ENCODE measurements at regions not wholly inside any gene's neighbourhood (a gene's known extent, or its start where the extent isn't known, plus 50 kb on each side); places are given as distances from the start of the nearest gene placed in this dataset.
"Not testable (repeated sequence)": the region's sequence is repeated elsewhere in the genome, so short reads cannot be mapped to it uniquely, and the experiment has no call there.

DNA sequence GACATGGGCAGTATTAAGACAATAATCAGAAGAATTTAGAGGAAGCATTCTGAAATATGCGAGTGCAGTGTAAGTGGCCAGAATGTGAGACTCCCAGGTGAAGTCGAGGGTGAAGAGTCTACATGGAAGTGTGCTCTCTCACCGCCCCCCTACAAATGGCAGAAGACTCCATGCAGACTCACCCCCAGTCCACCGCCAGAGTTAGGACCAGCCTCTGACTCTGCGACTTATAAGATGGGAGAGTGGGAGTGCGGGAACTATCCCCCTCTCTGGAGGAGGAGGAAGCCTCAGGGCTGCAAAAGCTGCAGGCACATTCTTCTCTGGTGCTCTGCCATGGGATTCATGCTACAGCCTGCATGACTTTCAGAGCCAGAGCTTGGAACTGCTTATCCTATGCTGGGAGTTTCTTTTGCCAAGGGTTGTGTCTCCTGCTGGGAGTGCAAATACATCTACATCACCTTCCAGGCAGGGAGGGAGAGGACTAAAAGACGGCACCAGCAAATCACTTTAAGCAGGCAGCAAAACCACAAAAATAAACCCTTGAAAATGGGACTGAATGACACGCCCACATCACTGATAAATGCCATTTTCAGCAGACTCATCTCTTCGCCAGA lies 206.7 kb upstream of the SULF2 start:
- H3K36me3 Mint-ChIP-seq (ENCODE audit: low read depth), result no peaks in the 10 kb centered on the region
- H3K27ac Mint-ChIP-seq, result no peak overlapping the region
- H3K9me3 Mint-ChIP-seq, result no peaks in the 10 kb centered on the region
- no peak overlapping the region for H3K4me3 Mint-ChIP-seq
- peaks cover 14% of the 10 kb centered on the region for H3K27me3 Mint-ChIP-seq
- H3K4me1 Mint-ChIP-seq (ENCODE audit: low read depth), result no peaks in the 10 kb centered on the region

DNA sequence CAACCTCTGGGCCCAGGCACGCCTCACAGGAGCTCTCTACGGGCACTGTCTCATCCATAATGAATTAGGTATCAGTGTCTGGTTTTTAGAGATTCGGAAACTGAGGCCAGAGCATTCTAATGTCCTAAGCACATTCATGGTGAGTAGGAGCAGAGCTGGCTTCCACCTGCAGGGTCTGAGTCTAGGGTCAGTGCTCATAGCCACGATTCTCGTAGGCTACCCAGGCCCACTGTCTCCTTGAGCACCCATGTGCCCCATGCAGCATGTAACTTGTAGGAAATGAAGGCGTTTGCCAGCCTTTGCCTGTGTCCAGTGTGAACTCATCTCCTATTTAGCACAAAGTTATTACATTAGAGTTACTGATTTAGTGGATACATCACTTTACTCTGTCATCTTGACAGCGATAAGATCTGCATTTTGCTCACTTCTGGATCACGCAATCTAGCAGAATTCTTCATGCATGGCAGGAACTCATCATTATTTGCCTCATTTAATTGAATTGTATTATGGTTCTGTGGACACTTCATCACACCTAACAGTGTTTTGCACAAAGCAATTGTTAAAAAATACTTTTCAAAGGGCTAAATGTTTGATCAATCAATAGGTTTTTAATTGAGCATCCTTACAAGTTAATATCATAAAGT lies 205.3 kb upstream of the SULF2 start:
- H3K4me3 Mint-ChIP-seq, result no peak overlapping the region
- no peaks in the 10 kb centered on the region for H3K9me3 Mint-ChIP-seq
- H3K36me3 Mint-ChIP-seq (ENCODE audit: low read depth), result no peaks in the 10 kb centered on the region
- no peak overlapping the region for H3K27ac Mint-ChIP-seq
- H3K27me3 Mint-ChIP-seq, result peaks cover 14% of the 10 kb centered on the region
- H3K4me1 Mint-ChIP-seq (ENCODE audit: low read depth), result no peaks in the 10 kb centered on the region

DNA sequence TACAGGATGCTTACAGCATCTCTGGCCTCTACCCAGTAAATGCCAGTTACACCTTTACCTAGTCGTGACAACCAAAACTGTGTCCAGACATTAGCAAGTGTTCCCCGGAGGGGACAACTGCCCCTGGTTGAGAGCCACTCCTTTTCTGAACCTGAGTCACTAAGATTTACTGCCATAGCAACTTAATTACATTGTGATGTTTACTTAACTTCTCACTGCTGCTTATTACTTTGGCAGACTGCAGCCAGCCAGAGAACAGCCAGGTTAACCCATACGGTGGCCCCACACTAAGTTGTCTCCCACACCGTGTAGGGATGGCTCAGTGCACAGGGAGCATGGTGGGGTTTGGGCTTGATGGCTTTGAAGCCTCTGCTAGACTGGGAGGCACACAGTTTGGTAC lies 204.7 kb upstream of the SULF2 start:
- Mint-ChIP-seq H3K27me3 (peaks cover 11% of the 10 kb centered on the region), H3K4me1 (ENCODE audit: low read depth) (no peaks in the 10 kb centered on the region), H3K9me3 (no peaks in the 10 kb centered on the region), H3K27ac (no peak overlapping the region), H3K36me3 (ENCODE audit: low read depth) (no peaks in the 10 kb centered on the region), H3K4me3 (no peak overlapping the region)

DNA sequence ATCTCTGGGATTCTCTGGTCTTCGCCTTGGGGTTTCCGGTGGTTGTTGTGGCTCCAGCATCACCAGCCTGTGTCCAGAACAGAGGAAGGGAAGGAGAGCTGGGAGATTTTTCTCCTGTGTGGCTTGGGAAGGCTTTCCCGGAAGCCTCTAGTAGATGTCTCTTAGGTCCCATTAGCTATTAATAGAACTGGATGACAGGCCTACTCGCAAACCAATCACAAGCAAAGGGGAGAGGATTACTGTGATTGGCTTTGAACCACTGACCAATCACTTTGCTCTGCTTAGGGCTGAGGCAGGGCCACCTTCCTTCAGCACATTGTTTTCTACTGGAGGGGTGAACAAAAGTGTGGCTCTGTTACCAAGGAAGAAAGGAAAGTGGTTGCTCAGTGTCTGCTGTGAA lies 203.4 kb upstream of the SULF2 start:
- Mint-ChIP-seq H3K27ac (no peak overlapping the region), H3K36me3 (ENCODE audit: low read depth) (no peaks in the 10 kb centered on the region), H3K4me1 (ENCODE audit: low read depth) (no peaks in the 10 kb centered on the region), H3K27me3 (peaks cover 4% of the 10 kb centered on the region), H3K4me3 (no peak overlapping the region), H3K9me3 (no peaks in the 10 kb centered on the region)

DNA sequence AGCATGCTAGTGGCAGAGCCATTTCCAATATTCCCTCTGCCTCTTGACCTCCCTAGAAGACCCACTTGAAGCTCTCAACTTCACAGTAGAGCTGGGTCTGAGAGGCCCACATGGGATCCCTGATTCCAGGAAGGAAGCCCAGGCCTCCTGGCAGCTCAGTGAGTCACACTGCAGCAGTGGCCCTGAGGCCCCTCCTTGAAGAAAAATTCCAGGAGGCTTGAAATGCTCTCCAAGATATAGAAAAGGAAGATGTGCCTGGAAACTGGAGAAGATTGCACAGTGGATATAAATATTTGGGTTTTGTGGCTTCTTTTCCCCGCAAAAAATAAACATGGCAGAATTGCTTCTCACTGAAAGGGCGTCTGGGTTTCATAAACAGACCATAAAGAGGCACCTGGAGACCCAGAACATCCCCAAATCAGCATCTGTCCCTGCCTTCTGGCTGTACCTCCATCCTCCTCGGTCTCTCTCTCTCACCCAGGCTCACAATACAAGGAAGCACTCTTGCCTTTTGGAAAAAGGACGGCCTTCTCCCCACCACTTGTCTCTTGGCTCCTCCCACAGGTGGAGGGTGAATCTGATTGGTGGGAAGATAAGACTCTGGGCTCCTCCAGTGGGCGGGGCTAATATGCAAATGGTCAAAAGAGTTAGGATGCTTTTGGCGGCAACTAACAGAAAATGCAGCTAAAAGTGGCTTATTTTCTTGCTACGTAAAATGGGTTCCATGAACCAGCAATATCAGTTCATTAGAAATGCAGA lies 200.0 kb upstream of the SULF2 start:
- H3K36me3 Mint-ChIP-seq (ENCODE audit: low read depth), result no peaks in the 10 kb centered on the region
- H3K27ac Mint-ChIP-seq, result no peak overlapping the region
- no peaks in the 10 kb centered on the region for H3K4me1 Mint-ChIP-seq (ENCODE audit: low read depth)
- no peaks in the 10 kb centered on the region for H3K27me3 Mint-ChIP-seq
- no peak overlapping the region for H3K4me3 Mint-ChIP-seq
- H3K9me3 Mint-ChIP-seq, result no peaks in the 10 kb centered on the region

DNA sequence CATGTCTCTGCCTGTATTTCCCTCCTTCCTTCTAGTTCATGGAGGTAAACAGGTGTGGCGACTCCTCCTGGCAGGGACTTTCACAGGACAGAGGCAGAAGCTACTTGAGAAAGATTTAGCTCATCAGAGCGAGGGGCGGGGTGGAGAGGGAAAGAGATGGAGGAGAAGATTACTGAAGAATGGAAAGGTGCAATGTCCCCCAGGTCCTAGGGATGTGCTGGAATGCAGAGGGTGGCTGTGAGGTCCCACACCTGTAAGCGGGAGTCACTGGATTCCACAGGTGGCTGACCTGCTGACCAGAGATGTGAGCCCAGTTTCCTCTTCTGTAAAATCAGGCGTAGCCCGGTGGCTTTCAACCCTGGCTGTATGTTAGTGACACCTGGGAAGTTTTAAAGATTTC lies 199.2 kb upstream of the SULF2 start:
- Mint-ChIP-seq H3K4me3 (no peak overlapping the region), H3K4me1 (ENCODE audit: low read depth) (no peaks in the 10 kb centered on the region), H3K27me3 (no peaks in the 10 kb centered on the region), H3K9me3 (no peaks in the 10 kb centered on the region), H3K27ac (no peak overlapping the region), H3K36me3 (ENCODE audit: low read depth) (no peaks in the 10 kb centered on the region)

DNA sequence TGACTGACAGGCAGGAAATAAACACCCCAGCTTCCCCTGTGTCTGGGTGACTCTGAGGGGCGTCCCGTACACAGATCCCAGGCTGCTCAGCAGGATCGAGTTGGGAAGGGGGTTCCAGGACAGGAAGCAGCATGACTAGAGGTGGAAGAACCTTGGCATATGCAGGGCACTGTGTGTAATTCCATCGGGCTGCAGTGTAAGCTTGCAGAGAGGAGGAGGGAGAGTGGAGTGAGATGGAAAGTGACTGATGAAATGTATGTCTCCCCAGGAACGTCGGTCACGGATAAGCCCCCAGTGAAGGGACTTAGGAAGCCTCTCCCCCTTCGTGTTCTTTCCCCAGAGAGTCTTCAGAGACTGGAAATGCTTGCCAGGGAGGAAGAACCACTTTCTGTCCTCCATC lies 198.4 kb upstream of the SULF2 start:
- H3K4me3 Mint-ChIP-seq, H3K9me3 Mint-ChIP-seq, H3K27ac Mint-ChIP-seq: not testable (repeated sequence)

DNA sequence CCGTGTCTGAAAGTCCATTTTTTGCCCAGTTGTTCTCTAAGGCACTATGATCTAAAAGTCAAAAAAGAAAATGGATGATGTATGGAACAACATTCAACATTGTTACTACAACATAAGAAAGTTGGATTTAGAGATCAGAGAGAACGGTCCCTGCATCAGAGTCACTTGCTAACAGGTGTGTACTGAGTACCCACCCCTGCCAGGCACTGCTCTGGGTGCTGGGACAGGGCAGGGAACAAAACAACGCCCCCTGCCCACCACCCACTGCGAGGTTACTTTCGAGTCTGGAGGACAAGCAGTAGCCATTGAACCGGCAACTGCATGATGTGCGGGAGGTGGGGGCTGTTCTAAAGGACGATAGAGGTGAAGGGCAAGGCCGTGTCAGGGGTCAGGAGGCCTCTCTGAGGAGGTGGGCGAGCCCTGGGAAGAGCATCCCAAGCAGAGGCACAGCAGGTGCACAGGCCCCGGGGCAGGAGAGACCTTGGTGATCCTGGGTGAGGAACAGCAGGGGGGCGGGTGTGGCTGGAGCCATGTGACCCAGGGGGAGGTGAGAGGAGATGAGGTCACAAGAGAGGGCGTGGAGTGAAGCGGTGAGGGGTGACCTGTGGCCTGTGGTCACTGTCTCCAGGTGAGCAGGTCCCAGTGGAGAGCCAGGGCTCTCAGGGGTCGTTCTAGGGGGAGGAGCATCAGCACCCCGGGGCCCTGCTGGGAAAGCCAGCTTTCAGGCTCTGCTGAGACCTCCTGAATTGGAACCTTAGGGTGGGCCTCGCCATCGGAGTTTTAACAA lies 197.5 kb upstream of the SULF2 start:
- no peaks in the 10 kb centered on the region for H3K9me3 Mint-ChIP-seq
- peaks cover 5% of the 10 kb centered on the region for H3K27me3 Mint-ChIP-seq
- no peaks in the 10 kb centered on the region for H3K36me3 Mint-ChIP-seq (ENCODE audit: low read depth)
- H3K27ac Mint-ChIP-seq, result no peak overlapping the region
- peaks cover 4% of the 10 kb centered on the region for H3K4me1 Mint-ChIP-seq (ENCODE audit: low read depth)
- no peak overlapping the region for H3K4me3 Mint-ChIP-seq

More for the DNA sequence above, 198.4 kb upstream of the SULF2 start:
- not testable (repeated sequence) for H3K36me3 Mint-ChIP-seq (ENCODE audit: low read depth); H3K27me3 Mint-ChIP-seq; H3K4me1 Mint-ChIP-seq (ENCODE audit: low read depth)

DNA sequence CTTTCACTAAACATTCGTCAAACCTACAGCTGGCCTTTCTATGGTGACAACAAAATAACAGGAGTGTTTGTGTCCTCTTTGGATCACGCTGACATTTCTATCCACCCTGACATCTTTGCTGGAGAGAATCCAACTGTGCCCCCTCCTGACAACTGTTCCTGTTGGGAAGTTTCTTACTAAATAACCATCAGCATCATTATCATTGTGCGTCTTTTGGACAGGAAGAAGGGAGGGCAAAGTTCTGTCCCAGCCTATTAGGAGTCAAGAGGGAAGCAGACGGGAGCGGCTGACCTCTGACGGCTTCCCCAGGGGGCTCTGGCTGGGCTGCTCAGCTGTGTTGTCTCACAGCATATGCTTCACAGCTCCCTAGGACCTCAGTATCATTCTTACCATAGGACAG lies 195.9 kb upstream of the SULF2 start:
- H3K36me3 Mint-ChIP-seq (ENCODE audit: low read depth), result no peaks in the 10 kb centered on the region
- no peaks in the 10 kb centered on the region for H3K9me3 Mint-ChIP-seq
- H3K4me1 Mint-ChIP-seq (ENCODE audit: low read depth), result peaks cover 4% of the 10 kb centered on the region
- no peak overlapping the region for H3K27ac Mint-ChIP-seq
- H3K4me3 Mint-ChIP-seq, result no peak overlapping the region
- H3K27me3 Mint-ChIP-seq, result peaks cover 10% of the 10 kb centered on the region

DNA sequence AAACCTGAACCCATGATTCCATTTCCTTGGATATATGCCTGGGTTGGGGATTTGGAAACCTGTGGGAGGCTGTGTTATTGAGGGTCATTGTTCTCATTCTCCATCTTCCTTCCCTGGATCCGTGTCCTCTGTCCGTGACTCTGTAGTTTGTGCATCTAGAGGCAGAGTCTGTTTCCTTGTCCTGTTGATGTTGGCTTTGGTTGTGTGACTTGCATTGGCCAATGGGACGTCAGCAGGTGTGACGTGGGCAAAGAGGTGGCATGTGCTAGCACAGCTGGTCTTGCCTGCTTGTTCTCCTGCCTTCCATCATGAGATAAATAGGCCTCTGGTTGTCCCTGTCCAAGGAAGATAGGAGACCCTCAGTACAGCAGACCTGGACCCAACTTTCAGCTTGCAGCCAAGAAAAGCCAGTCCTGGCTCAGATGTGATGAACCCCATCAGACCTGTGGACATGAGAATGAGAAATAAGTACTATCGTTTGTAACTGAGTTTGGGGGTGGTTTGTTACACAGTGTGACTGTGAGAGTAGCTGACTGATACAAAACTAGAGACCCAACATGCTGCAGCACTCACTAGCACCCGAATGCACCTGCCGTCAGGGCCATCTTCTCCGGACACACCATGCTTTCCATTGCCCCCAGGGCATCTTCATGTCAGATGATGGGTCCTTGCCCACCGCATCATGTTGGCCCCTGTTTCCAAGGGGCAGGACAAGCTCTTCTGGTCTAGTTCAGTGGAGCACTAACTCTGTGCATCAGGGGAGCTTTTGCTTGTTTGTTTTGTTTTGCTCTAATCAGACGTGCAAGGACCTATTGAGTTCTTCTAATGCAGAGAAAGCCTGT lies 195.3 kb upstream of the SULF2 start:
- H3K4me3 Mint-ChIP-seq, result no peak overlapping the region
- peaks cover 4% of the 10 kb centered on the region for H3K4me1 Mint-ChIP-seq (ENCODE audit: low read depth)
- H3K27ac Mint-ChIP-seq, result no peak overlapping the region

DNA sequence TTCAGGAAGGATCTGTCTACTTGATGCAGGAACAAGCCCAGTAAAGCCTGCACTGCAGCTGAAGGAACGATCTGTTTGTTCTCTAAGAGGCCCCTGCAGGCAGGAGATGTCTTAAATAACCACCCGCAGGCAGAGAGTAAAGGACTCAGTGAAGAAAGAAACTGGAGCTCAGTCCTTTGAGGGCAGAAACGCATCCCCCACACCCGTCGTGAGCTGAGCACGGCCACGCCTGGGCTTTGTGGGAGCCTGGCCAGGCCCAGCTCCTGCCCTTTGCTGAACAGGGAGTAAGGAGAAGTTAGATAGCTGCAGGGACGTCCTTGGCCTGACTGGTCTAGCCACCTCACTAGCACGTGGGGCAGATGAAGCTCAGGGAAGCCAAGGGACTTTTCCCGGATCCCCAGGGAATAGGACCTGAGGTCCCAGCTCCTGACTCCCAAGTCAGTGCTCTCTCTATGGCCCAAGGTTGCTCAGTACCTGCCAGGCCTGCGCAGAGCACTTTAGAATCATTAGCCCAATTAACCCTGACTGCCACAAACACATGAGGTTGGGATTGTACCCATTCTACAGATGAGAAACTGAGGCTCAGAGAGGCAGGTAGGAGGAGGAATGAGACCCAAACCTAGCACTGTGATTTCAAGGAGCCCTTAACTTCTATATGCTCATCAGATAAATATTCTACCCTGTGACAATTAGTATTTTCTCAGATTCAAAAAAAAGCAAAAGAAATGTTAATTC lies 194.2 kb upstream of the SULF2 start:
- H3K4me3 Mint-ChIP-seq; H3K27ac Mint-ChIP-seq; H3K27me3 Mint-ChIP-seq; H3K9me3 Mint-ChIP-seq; H3K4me1 Mint-ChIP-seq (ENCODE audit: low read depth); H3K36me3 Mint-ChIP-seq (ENCODE audit: low read depth): not testable (repeated sequence)

More for the DNA sequence above, 195.3 kb upstream of the SULF2 start:
- Mint-ChIP-seq H3K9me3 (no peaks in the 10 kb centered on the region), H3K27me3 (peaks cover 10% of the 10 kb centered on the region), H3K36me3 (ENCODE audit: low read depth) (no peaks in the 10 kb centered on the region)

DNA sequence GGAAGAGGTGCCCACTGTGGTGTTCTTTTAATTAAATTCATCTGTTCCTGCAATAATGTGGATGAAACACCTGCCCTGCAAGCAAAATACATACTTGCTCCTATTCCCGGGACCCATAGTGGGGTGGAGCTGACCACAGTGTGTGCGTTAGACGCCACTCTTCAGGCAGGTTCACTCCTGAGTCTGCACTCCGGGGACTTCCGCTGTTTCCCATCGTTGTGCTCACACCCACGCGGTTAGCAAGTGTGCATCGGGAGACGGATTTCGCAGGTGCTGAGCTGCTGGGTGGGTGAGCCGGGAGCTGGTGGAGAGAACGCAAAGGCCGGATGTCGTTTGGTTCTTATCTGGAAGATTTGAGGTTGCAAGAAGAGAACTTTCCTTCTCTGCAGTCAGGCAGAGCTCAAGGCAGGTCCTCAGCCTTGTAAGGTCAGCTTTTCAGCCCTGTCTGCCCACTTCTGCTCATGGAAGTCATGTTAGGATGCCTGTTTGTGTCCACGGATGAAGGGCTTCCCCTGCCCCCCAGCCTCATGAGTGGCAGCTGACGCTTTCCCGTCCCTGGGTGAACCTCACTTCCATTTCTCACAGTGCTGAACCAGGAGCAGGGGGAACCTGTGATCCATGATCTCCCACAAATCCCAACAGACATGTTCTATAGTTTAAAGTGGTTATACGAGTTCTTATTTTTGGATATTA lies 193.3 kb upstream of the SULF2 start:
- not testable (repeated sequence) for H3K27me3 Mint-ChIP-seq; H3K9me3 Mint-ChIP-seq; H3K4me1 Mint-ChIP-seq (ENCODE audit: low read depth); H3K4me3 Mint-ChIP-seq; H3K27ac Mint-ChIP-seq; H3K36me3 Mint-ChIP-seq (ENCODE audit: low read depth)

DNA sequence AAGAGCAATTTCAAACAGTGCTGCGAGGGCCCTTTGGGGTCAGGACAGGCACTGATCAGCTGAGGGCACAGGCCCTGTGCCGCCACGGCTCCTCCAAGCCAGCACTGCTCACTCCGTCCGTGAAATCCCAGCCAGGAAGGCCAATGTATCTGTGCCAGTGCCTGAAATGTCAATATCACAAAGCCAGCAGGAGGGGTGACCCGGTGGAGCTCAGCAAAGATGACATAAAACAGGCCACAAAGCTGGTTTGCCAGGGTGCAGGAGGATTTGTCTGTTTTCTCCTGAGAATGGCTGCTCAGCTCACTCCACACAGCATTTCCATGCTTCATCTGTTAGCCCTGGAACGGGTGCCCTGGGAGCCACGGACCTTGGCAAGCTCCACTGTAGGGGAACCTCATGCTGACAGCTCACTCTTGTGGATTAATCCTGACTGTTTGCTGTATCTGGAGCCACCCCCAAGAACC lies 192.5 kb upstream of the SULF2 start:
- not testable (repeated sequence) for H3K27ac Mint-ChIP-seq, H3K9me3 Mint-ChIP-seq

More for the DNA sequence above, 192.5 kb upstream of the SULF2 start:
- peaks cover 13% of the 10 kb centered on the region for H3K27me3 Mint-ChIP-seq
- H3K36me3 Mint-ChIP-seq (ENCODE audit: low read depth); H3K4me3 Mint-ChIP-seq; H3K4me1 Mint-ChIP-seq (ENCODE audit: low read depth): not testable (repeated sequence)
